GM03348 (cell line): ENCODE measurements at regions not wholly inside any gene's neighbourhood (a gene's known extent, or its start where the extent isn't known, plus 50 kb on each side); places are given as distances from the start of the nearest gene placed in this dataset.

Experiments used
- DNase-seq: peaks from one replicate; pipeline ENCODE4 v3.0.0; 2012; ENCODE audit warnings: low spot score

- DNase-seq = no peak
Observed at GRCh38 chr15:54722342-54722986, 474.3 kb downstream of the RSL24D1 start.

GRCh38 chr15:54719325-54719724, 477.4 kb downstream of the RSL24D1 start:
- DNase-seq = no peak

GRCh38 chr15:54707805-54708752, 488.7 kb downstream of the RSL24D1 start:
- DNase-seq = no peak

- DNase-seq = no peak
Observed at GRCh38 chr15:54687628-54688027, 509.1 kb downstream of the RSL24D1 start.
